Activated CD4-positive, alpha-beta T cell treated with anti-CD3 and anti-CD28 coated beads, Interleukin-2, Interleukin-4, amounts not matched to agents 100 ng/mL and 50 ng/mL, durations not matched to agents 16 hours and 8 hours (primary cell): ENCODE measurements at regions not wholly inside any gene's neighbourhood (a gene's known extent, or its start where the extent isn't known, plus 50 kb on each side); places are given as distances from the start of the nearest gene placed in this dataset.
"Not testable (repeated sequence)": the region's sequence is repeated elsewhere in the genome, so short reads cannot be mapped to it uniquely, and the experiment has no call there.

Experiments
- DNase-seq: peaks from one replicate; pipeline ENCODE4 v3.0.0-alpha.2; 2020; ENCODE audit warnings: low spot score

GRCh38 chr3:5813521-5813920 lies 626.0 kb downstream of the EDEM1 start:
- no peak for DNase-seq

- no peak for DNase-seq
These were observed 635.3 kb downstream of the EDEM1 start for GRCh38 chr3:5822843-5823242.

DNA sequence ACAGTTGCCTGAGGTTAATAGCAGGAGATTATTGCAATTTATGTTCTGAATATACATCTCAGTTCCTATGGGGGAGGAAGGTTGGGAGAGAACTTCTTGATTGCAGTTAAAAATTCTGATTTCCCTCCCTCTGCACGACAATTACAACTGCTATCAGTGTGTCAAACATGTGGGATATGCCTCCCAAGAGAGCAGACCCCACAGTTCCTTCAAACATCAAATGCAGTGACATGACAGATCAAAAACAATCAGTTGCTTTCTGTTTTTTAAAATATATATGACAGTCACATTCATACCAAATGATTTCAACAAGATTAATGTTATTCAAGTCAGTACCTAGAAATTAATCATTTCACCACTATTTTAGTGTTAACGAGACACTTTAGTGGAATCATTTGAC lies 639.0 kb downstream of the EDEM1 start:
- DNase-seq: no peak

GRCh38 chr3:5828251-5828650 lies 640.7 kb downstream of the EDEM1 start:
- no peak for DNase-seq

DNA sequence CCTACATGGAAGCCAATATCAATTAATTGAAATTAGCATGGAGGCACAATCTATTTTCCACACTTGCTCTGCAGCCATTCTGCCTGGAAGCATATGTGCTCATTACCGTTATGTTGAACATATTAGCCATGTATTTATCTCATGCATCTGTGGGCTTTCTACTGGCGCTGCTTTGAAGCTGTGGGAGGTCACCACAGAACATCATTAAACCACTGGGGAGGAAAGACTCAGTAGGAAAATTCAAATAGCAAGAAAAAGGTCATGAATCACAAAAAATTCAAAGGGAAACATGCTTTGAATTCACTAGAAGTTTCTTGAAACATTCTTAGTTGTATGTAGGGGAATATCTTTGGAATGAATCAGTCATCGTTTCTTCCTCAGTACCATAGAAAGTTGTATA lies 652.5 kb downstream of the EDEM1 start:
- DNase-seq: no peak

DNA sequence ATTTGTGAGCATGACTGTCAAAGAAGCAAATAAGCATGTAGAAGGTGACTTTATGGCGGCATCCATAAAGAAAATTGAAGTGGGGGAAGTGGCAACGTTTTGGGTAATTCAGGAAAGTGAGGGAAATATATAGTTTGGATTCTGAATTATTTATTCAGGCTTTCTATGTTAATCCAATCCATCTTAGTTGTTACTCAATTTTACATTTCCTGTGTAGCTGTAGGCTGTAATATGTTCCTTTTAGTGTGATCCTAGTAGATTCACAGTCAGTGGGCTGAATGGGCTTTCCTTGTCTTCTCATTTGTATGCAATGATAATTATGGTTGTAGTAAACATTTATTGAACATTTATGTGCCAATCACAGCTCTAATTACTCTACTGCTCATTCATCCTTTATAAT lies 654.1 kb downstream of the EDEM1 start:
- no peak for DNase-seq

DNA sequence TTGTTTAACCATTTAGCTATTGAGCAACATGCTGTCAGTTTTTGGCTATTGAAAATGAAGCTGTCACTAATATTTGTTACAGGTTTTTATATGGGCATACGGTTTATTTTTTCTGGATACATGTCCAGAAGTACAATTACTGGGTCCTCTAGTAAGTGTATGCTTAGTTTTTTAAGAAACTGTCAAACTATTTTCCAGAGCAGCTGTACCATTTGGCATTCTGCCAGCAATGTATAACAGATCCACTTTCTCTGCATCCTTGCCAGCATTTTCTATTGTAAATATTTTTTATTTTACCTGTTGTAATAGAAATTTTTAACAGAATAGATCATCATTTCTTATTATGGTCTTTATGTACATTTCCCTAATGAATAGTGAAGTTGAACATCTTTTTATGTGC lies 658.8 kb downstream of the EDEM1 start:
- no peak for DNase-seq

- no peak for DNase-seq
These were observed 673.6 kb downstream of the EDEM1 start for GRCh38 chr3:5861151-5861550.

- DNase-seq: no peak
These were observed 687.4 kb downstream of the EDEM1 start for GRCh38 chr3:5874931-5875341.

DNA sequence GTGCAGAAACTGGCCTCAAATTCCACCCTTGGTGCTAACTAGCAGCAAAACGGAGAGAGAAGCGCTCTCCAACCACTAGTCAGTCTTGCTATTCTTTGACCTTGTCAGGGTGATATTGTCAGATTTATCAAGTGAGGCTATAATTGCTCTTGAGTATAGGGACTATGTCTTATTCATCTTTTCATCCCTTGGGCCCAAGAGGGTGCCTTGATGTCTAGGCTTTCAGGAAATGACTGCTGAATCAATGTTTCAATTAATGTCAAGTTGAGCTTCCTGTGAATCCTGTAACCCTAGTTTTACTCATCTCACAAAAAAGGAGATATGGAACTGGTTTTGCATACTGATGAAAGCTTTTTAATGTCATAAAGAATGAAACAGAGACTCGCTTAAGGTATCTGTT lies 701.3 kb downstream of the EDEM1 start:
- DNase-seq: no peak

DNA sequence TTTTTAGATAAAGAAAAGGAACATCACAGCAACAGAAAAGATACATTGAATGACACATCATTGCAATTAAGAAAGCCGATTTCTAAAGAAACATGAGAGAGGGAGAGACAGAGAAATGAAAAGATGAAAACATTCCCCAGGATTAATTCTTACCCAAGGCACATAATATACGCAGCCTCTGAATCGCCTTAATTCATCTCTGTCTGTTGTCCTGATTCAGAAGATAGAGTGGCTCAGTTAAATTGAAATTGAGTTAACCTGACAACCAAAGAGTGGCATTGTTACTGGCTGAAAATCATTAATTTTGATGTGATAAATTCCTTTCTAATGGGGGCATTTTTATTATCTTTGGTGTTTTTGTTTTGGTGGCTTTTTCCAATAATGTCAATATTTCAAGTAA lies 701.9 kb downstream of the EDEM1 start:
- no peak for DNase-seq

DNA sequence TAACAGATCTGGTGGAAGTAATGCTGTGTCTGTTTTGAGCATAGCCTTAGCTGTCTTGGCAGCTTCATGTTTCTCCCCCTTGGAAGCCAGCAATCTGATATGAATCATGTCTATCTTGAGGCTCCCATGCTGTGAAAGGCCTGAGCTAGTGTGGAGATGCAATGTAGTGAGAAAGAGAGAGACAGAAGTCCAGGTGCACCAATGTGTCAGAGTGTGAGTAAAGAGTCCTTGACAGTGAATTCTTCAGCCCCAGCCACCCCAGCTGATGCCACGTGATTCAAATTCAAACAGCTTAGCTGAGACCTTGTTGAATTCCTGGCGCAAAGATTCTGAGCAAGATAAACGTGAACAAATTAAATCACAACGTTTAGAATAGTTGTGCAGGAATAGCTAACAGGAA lies 704.2 kb downstream of the EDEM1 start:
- no peak for DNase-seq

- no peak for DNase-seq
These were observed 710.6 kb downstream of the EDEM1 start for GRCh38 chr3:5898106-5898505.

DNA sequence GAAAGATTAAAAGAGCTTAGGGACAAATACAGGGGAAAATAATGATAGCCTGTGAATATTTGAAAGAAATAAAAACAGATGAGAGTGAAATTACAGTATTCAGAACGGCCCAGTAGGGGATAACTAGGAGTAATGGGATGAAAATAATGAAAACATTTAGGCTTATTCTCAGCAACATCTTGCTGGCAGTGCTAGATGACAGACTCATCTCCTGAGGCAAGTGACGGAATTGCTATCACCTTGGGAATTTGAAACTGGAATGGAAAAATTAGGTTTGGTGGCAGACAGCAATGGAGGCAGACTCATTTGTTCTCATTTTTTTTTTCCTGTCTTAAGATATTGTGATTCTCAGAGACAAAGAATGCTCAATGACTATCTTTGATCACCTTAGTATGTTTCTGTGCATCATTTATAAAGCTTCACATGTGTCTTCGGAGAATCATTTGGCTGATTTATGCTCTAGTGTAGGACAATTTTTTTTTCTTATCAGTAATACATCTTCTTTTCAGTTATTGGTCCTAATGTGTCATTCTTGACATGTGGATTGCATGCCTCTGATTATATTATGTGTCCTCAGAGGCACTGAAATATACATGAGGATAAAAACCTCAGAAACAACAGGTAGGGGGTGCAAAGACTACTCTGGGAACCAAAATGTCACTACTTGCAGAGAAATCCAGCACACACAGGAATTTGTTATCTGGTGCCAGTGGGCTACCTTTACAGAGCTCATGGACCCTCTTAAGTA lies 711.7 kb downstream of the EDEM1 start:
- DNase-seq: no peak

GRCh38 chr3:5917932-5918331 lies 730.4 kb downstream of the EDEM1 start:
- no peak for DNase-seq

GRCh38 chr3:5918626-5919025 lies 731.1 kb downstream of the EDEM1 start:
- no peak for DNase-seq

DNA sequence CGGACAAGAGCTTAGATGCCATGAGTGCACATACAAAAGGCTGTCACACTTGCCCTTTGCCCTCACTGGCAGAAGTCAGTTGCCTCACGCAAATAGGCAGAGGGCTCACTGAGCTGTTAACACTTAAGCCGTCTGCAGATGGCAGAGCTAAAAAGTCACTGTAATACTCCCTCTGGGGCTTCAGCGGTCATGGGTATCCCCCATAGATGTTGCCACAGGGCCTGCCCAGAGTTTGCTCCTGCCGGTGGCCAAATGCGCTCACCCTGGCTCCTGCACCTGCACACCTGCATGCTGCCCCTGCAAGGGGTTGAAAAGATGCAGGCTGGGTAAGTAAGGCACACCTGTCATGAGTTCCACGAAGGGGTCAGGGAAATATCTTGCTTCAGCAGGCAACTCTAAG lies 741.5 kb downstream of the EDEM1 start:
- no peak for DNase-seq

GRCh38 chr3:5944061-5944460 lies 756.6 kb downstream of the EDEM1 start:
- not testable (repeated sequence) for DNase-seq

DNA sequence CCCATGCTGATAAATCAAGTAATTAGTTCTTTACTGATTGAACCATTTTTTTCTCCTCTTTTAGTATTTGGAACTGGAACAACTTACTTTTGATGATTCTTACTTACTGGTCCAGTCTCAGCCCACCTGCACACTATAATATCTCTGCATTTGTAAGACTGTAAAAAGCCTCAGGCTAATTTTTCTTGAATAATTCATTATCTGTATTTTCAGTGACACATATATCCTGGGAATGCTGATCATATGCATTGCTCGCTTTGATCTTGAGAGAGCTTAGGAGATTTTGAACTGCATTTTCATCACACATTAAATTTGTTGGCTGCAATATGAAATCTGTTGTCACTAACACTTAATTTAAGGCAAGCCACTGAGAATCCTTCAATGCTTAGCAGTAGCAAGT lies 760.6 kb downstream of the EDEM1 start:
- no peak for DNase-seq

GRCh38 chr3:5951026-5951425 lies 763.5 kb downstream of the EDEM1 start:
- no peak for DNase-seq

GRCh38 chr3:5972586-5972985 lies 785.1 kb downstream of the EDEM1 start:
- no peak for DNase-seq

DNA sequence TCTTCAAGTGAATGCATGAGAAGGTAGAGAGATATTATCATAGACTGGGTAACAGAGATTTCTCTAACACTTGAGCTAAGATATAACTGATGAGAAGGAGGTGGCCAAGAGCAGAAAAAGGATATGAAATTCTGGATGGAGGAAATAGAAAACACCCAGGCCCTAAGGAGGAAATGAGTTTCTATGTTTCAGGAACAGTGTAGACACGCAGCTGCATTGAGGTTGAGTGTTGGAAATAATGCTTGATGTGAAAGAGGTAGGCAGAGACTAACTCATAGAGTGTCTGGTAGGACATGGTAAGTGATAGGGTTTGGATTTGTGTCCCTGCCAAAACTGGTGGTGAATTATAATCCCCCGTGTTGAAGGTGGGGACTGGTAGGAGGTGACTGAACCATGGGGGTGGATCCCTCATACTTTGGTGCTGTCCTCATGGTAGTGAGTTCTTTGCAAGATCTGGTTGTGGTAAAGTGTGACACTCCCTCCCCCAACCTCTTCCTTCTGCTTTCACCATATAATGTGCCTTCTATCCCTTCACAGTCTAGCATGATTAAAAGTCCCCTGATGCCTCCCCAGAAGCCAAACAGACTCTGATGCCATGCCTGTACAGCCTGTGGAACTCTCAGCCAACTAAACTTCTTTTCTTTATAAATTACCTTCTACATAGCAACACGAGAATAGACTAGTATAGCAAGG lies 787.3 kb downstream of the EDEM1 start:
- no peak for DNase-seq

- DNase-seq: no peak
These were observed 789.8 kb downstream of the EDEM1 start for GRCh38 chr3:5977331-5977730.

DNA sequence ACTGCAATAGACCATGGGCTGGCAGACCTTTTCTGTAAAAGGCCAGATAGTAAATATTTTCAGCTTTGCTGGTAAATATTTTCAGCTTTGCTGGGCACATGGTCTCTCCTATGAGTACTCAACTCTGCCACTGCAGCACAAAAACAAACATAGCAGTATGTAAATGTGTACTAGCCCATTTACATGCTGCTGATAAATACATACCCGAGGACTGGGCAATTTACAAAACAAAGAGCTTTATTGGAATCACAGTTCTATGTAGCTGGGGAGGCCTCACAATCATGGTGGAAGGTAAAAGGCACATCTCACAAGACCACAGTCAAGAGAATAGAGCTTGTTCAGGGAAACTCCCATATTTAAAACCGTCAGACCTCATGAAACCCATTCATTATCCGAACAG lies 793.0 kb downstream of the EDEM1 start:
- DNase-seq: no peak
